ENCODE measurements at regions not wholly inside any gene's neighbourhood (a gene's known extent, or its start where the extent isn't known, plus 50 kb on each side); places are given as distances from the start of the nearest gene placed in this dataset.
"Not testable (repeated sequence)": the region's sequence is repeated elsewhere in the genome, so short reads cannot be mapped to it uniquely, and the experiment has no call there.

DNA sequence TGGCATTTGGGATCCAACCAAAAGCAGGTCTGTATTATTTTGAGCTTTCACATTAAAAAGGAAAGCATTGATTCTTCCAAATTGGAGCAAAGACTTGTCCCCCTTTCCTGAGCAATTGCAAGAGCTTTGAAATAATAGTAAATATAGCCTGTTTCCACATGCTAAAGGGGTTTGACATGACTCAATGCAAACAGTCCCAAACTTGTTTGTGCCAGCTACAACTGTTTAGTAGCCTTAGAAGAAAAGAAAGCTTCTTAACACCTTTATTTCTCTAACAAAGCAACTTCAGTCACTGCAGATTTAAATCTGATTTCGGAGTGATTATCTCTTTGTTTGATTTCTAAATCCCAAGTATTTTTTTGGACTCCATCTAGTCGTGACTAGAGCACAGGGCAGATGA lies 180.2 kb downstream of the SEMA6D start:
- TF ChIP-seq, protein P1, sequence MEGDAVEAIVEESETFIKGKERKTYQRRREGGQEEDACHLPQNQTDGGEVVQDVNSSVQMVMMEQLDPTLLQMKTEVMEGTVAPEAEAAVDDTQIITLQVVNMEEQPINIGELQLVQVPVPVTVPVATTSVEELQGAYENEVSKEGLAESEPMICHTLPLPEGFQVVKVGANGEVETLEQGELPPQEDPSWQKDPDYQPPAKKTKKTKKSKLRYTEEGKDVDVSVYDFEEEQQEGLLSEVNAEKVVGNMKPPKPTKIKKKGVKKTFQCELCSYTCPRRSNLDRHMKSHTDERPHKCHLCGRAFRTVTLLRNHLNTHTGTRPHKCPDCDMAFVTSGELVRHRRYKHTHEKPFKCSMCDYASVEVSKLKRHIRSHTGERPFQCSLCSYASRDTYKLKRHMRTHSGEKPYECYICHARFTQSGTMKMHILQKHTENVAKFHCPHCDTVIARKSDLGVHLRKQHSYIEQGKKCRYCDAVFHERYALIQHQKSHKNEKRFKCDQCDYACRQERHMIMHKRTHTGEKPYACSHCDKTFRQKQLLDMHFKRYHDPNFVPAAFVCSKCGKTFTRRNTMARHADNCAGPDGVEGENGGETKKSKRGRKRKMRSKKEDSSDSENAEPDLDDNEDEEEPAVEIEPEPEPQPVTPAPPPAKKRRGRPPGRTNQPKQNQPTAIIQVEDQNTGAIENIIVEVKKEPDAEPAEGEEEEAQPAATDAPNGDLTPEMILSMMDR (IDR thresholded peaks at IDR 0.05; ENCODE audit: insufficient read depth, low read depth, low read length): no peak
- no peak for DNase-seq (ENCODE audit: low read depth)
- no peak overlapping the region for H3K4me3 ChIP-seq (ENCODE audit: low read depth, low read length)

DNA sequence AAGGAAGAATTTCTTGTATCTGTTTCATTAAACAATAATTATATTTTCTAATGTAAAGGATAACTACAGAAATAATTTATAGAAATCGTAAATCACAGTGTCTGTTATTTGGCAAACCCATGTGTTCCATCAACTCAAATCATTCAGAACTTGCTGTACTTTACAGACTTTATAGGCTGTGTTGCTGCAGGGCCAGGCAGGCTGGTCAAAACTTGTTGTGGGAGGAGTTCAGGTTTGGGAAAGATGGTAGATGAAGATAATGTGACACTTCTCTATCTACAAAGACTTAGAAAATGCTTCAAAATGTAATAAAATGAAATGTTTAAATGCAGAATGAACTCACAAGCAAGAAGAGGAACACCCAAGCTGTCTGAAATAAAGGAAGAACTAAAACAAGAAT lies 183.4 kb downstream of the SEMA6D start:
- no peak overlapping the region for H3K4me3 ChIP-seq (ENCODE audit: low read depth, low read length)
- no peak for DNase-seq (ENCODE audit: low read depth)
- TF ChIP-seq, protein P1 (IDR thresholded peaks at IDR 0.05; ENCODE audit: insufficient read depth, low read depth, low read length): no peak

DNA sequence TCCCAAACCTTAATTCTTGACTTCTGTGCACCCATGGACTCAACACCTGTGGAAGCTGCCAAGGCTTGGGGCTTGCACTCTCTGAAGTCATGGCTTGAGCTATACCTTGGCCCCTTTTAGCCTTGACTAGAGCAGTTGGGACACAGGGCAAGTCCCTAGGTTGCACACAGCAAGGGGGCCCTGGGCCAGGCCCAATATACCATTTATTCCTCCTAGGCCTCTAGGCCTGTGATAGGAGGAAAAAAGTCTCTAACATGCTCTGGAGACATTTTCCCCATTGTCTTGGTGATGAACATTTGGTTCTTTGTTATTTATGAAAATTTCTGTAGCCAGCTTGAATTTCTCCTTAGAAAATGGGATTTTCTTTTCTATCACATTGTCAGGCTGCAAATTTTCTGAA lies 186.1 kb downstream of the SEMA6D start:
- DNase-seq (ENCODE audit: low read depth): no peak
- no peak overlapping the region for H3K4me3 ChIP-seq (ENCODE audit: low read depth, low read length)
- TF ChIP-seq, protein P1 (IDR thresholded peaks at IDR 0.05; ENCODE audit: insufficient read depth, low read depth, low read length): no peak

DNA sequence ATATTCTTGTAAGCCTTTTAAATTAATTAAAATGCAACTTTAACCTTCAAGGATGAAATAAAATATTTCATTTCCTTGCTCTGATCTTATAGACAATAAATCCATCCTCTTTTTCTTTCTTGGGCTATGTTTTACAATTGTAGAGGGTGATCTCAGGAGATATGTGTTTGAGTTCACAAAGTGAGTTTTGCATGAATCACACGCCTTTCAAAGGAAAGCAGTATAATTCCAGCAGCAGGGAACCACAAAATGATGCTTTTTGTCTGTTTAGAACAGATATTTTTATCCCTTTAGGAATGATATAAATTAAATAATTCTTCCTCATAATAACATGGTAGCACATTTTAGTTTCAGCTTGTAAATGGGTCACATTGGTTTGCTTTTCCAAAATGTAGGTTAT lies 191.2 kb downstream of the SEMA6D start:
- no peak for DNase-seq (ENCODE audit: low read depth)

DNA sequence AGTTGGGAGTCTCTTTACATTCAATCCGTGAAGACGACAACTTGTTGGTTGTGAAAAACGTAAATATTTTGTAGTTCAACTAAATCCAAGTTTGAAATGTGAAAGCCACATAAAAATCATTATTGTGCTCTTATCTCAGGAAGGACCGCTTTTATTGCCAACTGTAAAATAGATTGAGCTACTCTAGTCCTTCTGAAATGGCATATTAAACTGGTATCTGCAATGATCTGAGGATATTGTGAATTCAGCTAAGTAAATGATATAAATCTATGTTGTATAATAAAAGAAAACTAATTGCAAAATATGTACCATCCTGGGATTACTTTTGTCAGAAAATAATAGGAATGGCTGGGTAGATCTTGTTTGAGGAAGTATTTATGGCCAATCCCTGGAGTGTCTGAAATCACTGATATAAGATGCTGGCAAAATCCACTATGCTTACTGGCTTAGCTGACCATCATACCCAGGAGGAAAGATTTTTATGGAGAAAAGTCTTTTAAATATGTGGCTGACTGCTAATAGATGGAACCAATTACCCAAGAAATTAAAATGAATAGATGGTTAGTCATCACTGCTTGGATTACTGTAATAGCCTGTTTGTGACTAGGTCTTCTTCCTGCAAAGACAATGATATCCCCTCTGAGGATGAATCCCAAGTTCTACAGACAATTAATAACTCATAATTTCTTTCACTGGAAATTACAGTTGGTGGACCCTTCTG lies 191.8 kb downstream of the SEMA6D start:
- H3K4me3 ChIP-seq (ENCODE audit: low read depth, low read length): no peak overlapping the region
- DNase-seq (ENCODE audit: low read depth): no peak
- TF ChIP-seq, protein P1 (IDR thresholded peaks at IDR 0.05; ENCODE audit: insufficient read depth, low read depth, low read length): no peak

More for the DNA sequence above, 191.2 kb downstream of the SEMA6D start:
- H3K4me3 ChIP-seq (ENCODE audit: low read depth, low read length): no peak overlapping the region
- TF ChIP-seq, protein P1 (IDR thresholded peaks at IDR 0.05; ENCODE audit: insufficient read depth, low read depth, low read length): no peak

DNA sequence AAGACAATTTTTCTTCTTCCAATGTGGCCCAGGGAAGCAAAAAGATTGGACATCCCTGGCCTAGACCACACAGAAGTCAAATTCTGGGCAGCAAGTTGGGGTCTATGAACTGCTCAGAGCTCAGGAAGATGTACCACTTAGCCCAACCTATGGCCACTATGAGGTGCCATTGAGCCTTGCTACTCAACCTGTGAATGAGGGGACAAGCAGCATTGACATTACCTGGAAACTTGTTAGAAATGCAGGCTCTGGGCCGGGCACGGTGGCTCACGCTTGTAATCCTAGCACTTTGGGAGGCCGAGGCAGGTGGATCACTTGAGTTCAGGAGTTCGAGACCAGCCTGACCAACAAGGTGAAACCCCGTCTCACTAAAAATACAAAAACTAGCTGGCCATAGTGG lies 195.6 kb downstream of the SEMA6D start:
- H3K4me3 ChIP-seq (ENCODE audit: low read depth, low read length); DNase-seq (ENCODE audit: low read depth): not testable (repeated sequence)

DNA sequence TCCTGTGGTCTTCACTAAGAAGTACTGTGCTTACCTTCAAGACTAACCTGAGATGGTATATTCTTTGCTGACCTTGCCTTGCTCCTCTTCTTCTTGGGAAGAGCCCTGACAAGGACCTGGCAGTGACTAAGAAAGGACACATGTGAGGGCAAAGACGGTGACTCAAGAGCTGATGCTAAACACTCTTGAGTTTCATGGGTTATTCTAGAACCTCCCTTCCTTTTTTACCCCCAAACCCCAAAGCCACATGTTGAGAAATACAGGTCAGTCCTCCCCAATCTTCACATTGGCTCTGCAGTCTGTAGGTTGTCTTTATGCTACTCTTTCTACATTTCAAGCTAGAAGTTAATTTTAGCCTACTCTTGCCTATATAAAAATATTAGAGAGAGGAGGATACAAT lies 200.6 kb downstream of the SEMA6D start:
- TF ChIP-seq, protein P1 (IDR thresholded peaks at IDR 0.05; ENCODE audit: insufficient read depth, low read depth, low read length): no peak

More for the DNA sequence above, 200.6 kb downstream of the SEMA6D start:
- no peak for DNase-seq (ENCODE audit: low read depth)
- no peak overlapping the region for H3K4me3 ChIP-seq (ENCODE audit: low read depth, low read length)

Measured in fibroblast of villous mesenchyme (primary cell).